ENCODE measurements at regions not wholly inside any gene's neighbourhood (a gene's known extent, or its start where the extent isn't known, plus 50 kb on each side); places are given as distances from the start of the nearest gene placed in this dataset.
A peak's percentile ranks its signal among the peaks of the same experiment; 100 is the strongest.
"Not testable (repeated sequence)": the region's sequence is repeated elsewhere in the genome, so short reads cannot be mapped to it uniquely, and the experiment has no call there.

DNA sequence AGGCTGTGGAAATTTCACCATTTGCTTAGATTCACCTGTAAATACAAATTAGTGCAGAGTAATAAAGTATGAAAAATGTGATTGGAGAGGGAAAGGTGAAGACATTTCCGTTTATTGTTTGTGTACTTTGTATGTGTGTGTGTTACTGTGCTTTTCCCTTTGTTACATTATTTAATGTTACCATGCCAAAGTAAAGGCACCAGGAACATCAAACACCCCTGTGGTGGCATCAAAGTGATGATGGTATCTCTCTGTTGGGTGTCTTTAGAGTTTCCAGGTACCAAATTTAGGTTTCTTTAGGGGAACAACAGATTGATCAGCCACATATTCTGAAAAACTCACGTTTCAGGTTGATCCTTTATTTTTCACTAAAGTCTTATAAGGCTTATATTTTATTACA lies 189.0 kb upstream of the FBXO33 start:
- DNase-seq (ENCODE audit: low read depth in 1 of 2, low spot score in 1 of 2), result peak in 1 of 2 experiments; percentile 22
- in situ Hi-C loops (cut with HindIII; ENCODE audit: low pct_unique_long_range_greater_than_20kb, low sequenced_read_pairs), result no loop called here
- no peak for TF ChIP-seq JUND (IDR thresholded peaks at IDR 0.05; ENCODE audit: low read depth)

DNA sequence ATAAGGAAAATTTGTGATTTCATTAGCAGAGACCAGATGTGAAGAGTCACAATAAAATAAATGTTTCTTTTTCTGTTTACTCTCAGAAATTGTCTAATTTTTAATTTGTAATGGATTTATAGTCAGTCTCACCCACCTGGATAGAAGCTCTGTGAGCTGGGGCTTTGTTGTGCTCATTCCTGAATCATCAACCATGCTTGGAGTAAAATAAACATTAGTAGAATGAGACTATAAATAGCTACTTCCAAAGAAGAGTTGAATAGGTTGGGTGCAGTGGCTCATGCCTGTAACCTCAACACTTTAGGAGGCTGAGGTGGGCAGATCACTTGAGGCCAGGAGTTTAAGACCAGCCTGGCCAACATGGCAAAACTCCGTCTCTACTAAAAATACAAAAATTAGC lies 185.3 kb upstream of the FBXO33 start:
- DNase-seq (ENCODE audit: low read depth in 1 of 2, low spot score in 1 of 2), result no peak
- TF ChIP-seq JUND (IDR thresholded peaks at IDR 0.05; ENCODE audit: low read depth), result no peak
- in situ Hi-C loops (cut with HindIII; ENCODE audit: low pct_unique_long_range_greater_than_20kb, low sequenced_read_pairs), result no loop called here

DNA sequence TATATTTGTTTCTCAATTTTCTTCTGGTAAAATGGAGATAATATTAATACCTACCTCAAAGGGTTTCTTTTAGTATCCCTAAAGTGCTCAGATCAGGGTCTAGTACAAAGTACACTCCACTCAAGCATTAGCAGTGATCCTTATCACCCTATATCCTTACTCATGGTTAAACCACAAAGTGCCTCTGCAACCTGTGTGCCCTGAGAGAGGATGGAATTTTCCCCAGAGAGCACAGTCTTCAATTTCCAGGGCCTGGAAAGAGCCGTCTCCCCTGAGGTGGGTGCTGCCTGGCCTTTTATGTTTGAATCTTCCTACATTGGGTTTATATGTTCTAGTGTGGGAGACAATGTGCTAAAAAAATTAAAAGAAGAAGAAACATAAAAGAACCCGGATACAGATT lies 183.1 kb upstream of the FBXO33 start:
- no peak for DNase-seq (ENCODE audit: low read depth in 1 of 2, low spot score in 1 of 2)
- no peak for TF ChIP-seq JUND (IDR thresholded peaks at IDR 0.05; ENCODE audit: low read depth)
- in situ Hi-C loops (cut with HindIII; ENCODE audit: low pct_unique_long_range_greater_than_20kb, low sequenced_read_pairs), result no loop called here

DNA sequence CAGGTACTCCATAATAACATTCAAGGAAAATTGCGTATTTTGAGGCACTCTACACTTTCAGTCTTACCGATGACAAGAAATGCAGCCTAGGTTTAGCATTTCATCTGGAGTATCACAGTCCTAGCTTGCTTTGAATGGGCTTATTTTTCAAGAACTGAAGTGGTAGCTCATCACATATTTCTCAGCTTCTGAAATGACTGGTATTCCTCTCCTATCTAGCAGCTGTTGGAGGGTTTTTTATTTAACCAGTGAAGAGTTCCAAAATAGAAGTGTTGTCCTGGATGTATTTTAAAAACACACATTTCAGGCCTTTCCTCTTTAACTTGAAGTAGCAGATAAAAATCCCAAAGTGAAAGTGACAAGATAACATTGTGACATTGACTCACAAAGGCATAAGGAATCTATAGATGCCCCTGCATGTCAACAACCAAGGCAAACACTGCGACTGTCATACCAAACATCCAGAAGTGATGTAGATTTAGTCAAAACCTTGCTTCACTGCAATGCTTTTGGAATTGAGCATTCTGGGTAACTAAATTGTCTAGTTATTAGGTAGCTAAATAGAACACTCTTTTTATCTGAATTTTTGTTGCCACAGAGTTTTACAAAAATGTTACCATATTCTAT lies 182.2 kb upstream of the FBXO33 start:
- no peak for TF ChIP-seq JUND (IDR thresholded peaks at IDR 0.05; ENCODE audit: low read depth)
- in situ Hi-C loops (cut with HindIII; ENCODE audit: low pct_unique_long_range_greater_than_20kb, low sequenced_read_pairs), result no loop called here
- no peak for DNase-seq (ENCODE audit: low read depth in 1 of 2, low spot score in 1 of 2)

DNA sequence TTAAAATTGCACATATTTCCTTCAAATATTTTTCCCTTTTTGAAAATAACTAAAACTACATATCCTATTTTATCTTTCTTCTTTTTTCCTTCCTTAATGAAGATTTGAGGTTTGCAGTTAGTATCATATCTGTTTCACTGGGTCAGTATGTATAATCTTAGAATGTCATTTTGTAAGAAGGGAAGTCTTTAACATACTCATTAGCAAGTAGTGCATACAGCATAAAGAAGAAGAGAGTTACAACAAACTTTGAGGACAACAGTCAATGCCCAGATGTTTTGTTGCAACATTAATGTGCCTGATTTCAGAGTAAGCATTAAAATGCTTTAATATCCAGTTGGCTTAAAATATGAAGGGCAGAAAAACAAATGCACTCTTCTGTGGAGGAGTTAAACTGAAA lies 176.9 kb upstream of the FBXO33 start:
- no peak for TF ChIP-seq JUND (IDR thresholded peaks at IDR 0.05; ENCODE audit: low read depth)
- in situ Hi-C loops (cut with HindIII; ENCODE audit: low pct_unique_long_range_greater_than_20kb, low sequenced_read_pairs), result no loop called here
- DNase-seq (ENCODE audit: low read depth in 1 of 2, low spot score in 1 of 2), result no peak

DNA sequence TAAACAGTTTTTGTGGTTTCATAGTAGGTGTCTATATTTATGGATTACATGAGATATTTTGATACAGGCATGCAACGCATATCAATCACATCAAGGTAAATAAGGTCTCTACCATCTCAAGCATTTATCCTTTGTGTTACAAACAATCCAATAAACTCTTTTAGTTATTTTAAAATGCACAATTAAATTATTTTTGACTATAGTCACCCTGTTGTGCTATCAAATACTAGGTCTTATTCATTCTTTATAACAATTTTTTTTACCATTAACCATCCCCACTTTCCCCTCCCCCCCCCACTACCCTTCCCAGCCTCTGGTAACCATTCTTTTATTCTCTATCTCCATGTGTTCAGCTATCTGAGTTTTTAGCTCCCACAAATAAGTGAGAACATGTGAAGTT lies 175.7 kb upstream of the FBXO33 start:
- in situ Hi-C loops (cut with HindIII; ENCODE audit: low pct_unique_long_range_greater_than_20kb, low sequenced_read_pairs), result no loop called here
- no peak for DNase-seq (ENCODE audit: low read depth in 1 of 2, low spot score in 1 of 2)
- TF ChIP-seq JUND (IDR thresholded peaks at IDR 0.05; ENCODE audit: low read depth), result no peak

DNA sequence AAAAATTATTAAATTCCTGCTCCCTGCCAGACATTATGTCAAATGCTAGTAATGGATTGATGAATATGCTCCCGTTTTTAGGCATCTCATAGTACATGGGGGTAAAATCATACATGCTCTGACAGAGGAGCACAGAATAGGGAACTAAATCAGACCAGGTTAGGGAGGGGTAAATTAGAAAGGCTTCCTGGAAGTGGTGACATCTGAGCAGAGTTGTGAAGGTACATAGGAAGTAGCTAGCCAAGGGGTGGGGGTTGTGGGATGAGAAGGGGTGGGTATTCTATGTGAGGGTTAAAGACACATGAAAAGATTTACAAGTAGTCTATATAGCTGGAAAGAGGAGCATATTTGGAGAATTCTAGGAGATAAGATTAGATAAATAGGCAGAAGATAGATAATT lies 171.7 kb upstream of the FBXO33 start:
- in situ Hi-C loops (cut with HindIII; ENCODE audit: low pct_unique_long_range_greater_than_20kb, low sequenced_read_pairs), result no loop called here
- no peak for TF ChIP-seq JUND (IDR thresholded peaks at IDR 0.05; ENCODE audit: low read depth)
- DNase-seq (ENCODE audit: low read depth in 1 of 2, low spot score in 1 of 2), result no peak

DNA sequence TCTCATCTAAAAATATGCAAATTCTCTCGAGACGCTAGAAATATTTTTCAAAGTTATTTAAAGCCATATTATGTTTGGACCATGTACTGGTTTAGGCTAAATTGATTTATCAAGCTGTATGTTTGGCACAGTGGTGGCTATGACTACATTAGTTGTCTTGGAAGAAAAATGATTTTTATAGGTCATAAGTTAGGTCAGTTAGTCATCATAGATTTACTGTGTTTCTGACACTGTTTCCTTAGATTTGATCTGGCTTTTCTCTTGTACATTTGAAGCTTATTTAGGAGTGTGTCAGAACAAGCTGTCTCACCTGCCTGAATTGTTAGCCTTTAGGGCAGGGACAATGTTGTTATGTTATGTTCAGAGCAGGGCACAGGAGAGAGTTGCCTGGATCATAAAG lies 161.1 kb upstream of the FBXO33 start:
- TF ChIP-seq JUND (IDR thresholded peaks at IDR 0.05; ENCODE audit: low read depth), result no peak
- in situ Hi-C loops (cut with HindIII; ENCODE audit: low pct_unique_long_range_greater_than_20kb, low sequenced_read_pairs), result no loop called here
- no peak for DNase-seq (ENCODE audit: low read depth in 1 of 2, low spot score in 1 of 2)

DNA sequence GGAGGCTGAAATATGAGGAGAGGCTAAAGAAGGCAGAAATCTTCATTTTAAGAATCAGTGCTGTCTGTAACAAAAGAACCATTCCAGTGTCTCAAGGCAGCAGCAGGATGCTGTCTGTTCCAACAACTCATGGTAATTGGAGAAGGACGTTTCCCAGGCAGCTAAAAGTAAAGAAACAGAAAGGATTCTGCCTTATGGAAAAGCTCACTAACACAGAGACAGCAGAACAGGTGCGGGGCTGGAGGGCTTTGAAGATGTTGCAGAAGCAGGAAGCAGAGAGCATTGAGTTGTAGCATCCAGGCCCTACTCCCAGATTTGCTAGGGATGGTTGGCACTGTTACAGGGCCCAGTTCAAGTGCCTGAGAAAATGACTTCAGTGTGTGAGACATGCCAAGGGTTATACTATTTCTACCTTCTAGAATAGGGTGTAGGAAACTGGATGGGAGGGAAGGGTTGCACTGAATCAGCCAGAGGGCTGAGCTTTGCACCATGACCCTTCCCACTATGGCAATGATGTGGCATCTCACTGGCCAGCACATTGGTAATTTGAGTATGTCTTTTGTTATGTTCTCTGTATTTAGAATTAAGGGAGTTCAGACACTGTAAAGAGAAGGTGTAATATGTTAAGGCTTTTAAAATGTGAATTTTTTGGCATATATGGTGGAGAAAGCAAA lies 160.0 kb upstream of the FBXO33 start:
- TF ChIP-seq JUND (IDR thresholded peaks at IDR 0.05; ENCODE audit: low read depth), result no peak
- DNase-seq (ENCODE audit: low read depth in 1 of 2, low spot score in 1 of 2), result no peak
- in situ Hi-C loops (cut with HindIII; ENCODE audit: low pct_unique_long_range_greater_than_20kb, low sequenced_read_pairs), result no loop called here

DNA sequence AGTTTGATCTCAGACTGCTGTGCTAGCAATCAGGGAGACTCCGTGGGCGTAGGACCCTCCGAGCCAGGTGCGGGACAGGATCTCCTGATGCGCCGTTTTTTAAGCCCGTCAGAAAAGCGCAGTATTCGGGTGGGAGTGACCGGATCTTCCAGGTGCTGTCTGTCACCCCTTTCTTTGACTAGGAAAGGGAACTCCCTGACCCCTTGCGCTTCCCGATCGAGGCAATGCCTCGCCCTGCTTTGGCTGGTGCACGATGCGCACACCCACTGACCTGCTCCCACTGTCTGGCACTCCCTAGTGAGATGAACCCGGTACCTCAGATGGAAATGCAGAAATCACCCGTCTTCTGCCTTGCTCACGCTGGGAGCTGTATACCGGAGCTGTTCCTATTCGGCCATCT lies 157.6 kb upstream of the FBXO33 start:
- DNase-seq (ENCODE audit: low read depth in 1 of 2, low spot score in 1 of 2); in situ Hi-C loops (cut with HindIII; ENCODE audit: low pct_unique_long_range_greater_than_20kb, low sequenced_read_pairs): not testable (repeated sequence)

DNA sequence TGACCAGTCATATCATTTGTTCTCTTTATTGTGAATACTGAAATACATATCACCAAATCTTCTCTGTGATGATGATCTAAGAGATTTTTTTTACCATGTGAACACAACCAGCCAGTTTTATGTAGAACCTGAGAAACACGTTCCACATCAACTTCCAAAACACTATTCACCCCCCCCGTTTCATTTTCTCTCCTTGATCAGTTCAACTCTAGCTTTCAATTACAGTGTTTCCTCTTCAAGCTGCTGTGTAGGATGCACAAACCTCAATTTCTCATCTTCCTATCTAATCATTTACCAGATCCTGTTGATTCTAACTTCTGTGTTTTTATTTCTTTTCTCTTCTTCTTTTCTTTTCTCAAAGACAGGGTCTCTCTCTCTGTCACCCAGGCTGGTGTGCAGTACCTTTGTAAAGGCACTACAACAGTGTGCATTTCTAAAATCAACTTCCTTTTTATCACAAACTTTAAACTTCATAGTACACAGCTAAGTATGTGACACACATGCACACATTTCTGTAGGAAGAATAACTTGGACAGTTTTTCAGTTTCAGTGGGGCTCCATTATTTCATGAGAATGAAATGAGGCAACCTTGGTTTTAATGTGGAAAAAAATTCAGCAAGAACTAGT lies 149.9 kb upstream of the FBXO33 start:
- in situ Hi-C loops (cut with HindIII; ENCODE audit: low pct_unique_long_range_greater_than_20kb, low sequenced_read_pairs), result no loop called here
- no peak for TF ChIP-seq JUND (IDR thresholded peaks at IDR 0.05; ENCODE audit: low read depth)
- no peak for DNase-seq (ENCODE audit: low read depth in 1 of 2, low spot score in 1 of 2)

DNA sequence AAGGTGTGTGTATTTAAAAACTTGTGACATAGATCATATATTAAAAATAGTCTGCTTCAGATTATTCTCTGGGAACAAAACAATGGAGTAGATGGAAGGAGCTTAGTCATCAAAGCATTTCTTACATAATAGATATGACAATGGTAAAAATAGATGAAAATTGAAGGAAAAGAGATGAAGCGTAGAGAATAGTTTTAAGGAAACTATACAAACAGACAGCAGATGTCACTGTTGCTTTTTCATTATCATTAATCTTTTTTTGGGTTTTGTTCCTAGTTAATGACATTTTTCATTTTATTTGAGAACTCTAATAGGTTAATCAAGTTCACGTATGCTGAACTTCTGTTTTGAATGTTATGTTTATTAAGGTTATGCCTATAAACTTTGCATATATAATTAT lies 149.2 kb upstream of the FBXO33 start:
- in situ Hi-C loops (cut with HindIII; ENCODE audit: low pct_unique_long_range_greater_than_20kb, low sequenced_read_pairs), result no loop called here
- no peak for DNase-seq (ENCODE audit: low read depth in 1 of 2, low spot score in 1 of 2)
- no peak for TF ChIP-seq JUND (IDR thresholded peaks at IDR 0.05; ENCODE audit: low read depth)

DNA sequence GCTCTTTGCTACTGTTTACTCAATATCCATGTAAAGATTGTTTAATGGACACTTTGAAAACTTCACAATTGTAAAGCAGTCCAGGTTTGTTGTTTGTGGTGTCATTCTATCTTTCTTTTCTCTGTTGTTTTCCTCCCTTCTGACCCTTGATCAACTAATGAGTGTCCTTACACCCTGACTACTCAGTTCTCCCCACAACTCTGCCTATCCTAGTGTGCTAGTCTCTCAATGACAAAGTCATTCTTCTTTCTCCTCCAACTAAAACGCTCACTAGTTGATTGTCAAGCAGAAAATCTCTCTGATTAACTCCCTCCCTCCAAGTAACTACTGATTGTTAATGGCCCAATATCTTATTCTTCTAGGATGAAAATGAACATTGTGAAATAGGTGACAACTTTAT lies 148.5 kb upstream of the FBXO33 start:
- DNase-seq (ENCODE audit: low read depth in 1 of 2, low spot score in 1 of 2), result no peak
- in situ Hi-C loops (cut with HindIII; ENCODE audit: low pct_unique_long_range_greater_than_20kb, low sequenced_read_pairs), result no loop called here
- no peak for TF ChIP-seq JUND (IDR thresholded peaks at IDR 0.05; ENCODE audit: low read depth)

Measured in T47D (cell line).